GM12878 (cell line): ENCODE measurements at regions not wholly inside any gene's neighbourhood (a gene's known extent, or its start where the extent isn't known, plus 50 kb on each side); places are given as distances from the start of the nearest gene placed in this dataset.

Experiments used
- DPF2 ChIP-seq: fragments of 450-650 bp; IDR thresholded peaks from 2 replicates; pipeline ENCODE4 v1.6.1; 2017; ENCODE audit warnings: mild to moderate bottlenecking
- EED ChIP-seq: sonication (generic); IDR thresholded peaks from 2 replicates; pipeline ENCODE4 v1.6.1; 2016; ENCODE audit warnings: antibody characterized with exemption, low read depth
- TF ChIP-seq, protein P1 (sequence below), 3 experiments: IDR thresholded peaks in 2 of 3; conservative IDR thresholded peaks in 1 of 3; 2 replicates each; pipeline ENCODE4 v1.5.1; 2011; ENCODE audit warnings: low read depth in 3 of 3, low read length in 3 of 3, mild to moderate bottlenecking in 3 of 3, control low read depth in 2 of 3, moderate library complexity in 2 of 3, inconsistent platforms in 1 of 3, mixed read lengths in 1 of 3; ENCODE audit not compliant: control insufficient read depth in 2 of 3, insufficient read depth in 1 of 3; ENCODE audit errors: extremely low read depth in 1 of 3

- TF ChIP-seq DPF2 = no peak
- no peak for TF ChIP-seq EED
- TF ChIP-seq, protein P1, sequence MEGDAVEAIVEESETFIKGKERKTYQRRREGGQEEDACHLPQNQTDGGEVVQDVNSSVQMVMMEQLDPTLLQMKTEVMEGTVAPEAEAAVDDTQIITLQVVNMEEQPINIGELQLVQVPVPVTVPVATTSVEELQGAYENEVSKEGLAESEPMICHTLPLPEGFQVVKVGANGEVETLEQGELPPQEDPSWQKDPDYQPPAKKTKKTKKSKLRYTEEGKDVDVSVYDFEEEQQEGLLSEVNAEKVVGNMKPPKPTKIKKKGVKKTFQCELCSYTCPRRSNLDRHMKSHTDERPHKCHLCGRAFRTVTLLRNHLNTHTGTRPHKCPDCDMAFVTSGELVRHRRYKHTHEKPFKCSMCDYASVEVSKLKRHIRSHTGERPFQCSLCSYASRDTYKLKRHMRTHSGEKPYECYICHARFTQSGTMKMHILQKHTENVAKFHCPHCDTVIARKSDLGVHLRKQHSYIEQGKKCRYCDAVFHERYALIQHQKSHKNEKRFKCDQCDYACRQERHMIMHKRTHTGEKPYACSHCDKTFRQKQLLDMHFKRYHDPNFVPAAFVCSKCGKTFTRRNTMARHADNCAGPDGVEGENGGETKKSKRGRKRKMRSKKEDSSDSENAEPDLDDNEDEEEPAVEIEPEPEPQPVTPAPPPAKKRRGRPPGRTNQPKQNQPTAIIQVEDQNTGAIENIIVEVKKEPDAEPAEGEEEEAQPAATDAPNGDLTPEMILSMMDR (IDR thresholded peaks at IDR 0.05 in 2 of 3, conservative IDR thresholded peaks at IDR 0.05 in 1 of 3; ENCODE audit: control insufficient read depth in 2 of 3, extremely low read depth in 1 of 3, insufficient read depth in 1 of 3, low read depth in 3 of 3, low read length in 3 of 3) = no peak
Measured at GRCh38 chr14:82075566-82075965, 541.9 kb upstream of the SEL1L start.
